ELR (cell line): ENCODE measurements at regions not wholly inside any gene's neighbourhood (a gene's known extent, or its start where the extent isn't known, plus 50 kb on each side); places are given as distances from the start of the nearest gene placed in this dataset.

Experiments
- DNase-seq: peaks from one replicate; pipeline ENCODE4 v3.0.0-alpha.2; 2015; ENCODE audit warnings: low read depth

- no peak for DNase-seq
Observed at GRCh38 chr2:120477198-120477597, 131.3 kb downstream of the INHBB start.

- DNase-seq, result no peak
Observed at GRCh38 chr2:120477831-120478481, 132.0 kb downstream of the INHBB start.

GRCh38 chr2:120480346-120480902, 134.5 kb downstream of the INHBB start:
- no peak for DNase-seq

GRCh38 chr2:120480903-120481445, 135.0 kb downstream of the INHBB start:
- DNase-seq, result no peak

- no peak for DNase-seq
Observed at GRCh38 chr2:120481446-120482194, 135.7 kb downstream of the INHBB start.

- DNase-seq, result no peak
Observed at GRCh38 chr2:120482334-120482733, 136.4 kb downstream of the INHBB start.

GRCh38 chr2:120483355-120483754, 137.4 kb downstream of the INHBB start:
- no peak for DNase-seq

GRCh38 chr2:120485096-120485495, 139.2 kb downstream of the INHBB start:
- DNase-seq, result no peak

- DNase-seq, result no peak
Observed at GRCh38 chr2:120486441-120486840, 140.5 kb downstream of the INHBB start.

GRCh38 chr2:120486946-120487345, 141.0 kb downstream of the INHBB start:
- DNase-seq, result peak; percentile 52

- no peak for DNase-seq
Observed at GRCh38 chr2:120488531-120488930, 142.6 kb downstream of the INHBB start.

- DNase-seq, result no peak
Observed at GRCh38 chr2:120489023-120489422, 143.1 kb downstream of the INHBB start.

GRCh38 chr2:120490091-120490798, 144.3 kb downstream of the INHBB start:
- no peak for DNase-seq

- DNase-seq, result no peak
Observed at GRCh38 chr2:120491111-120491625, 145.2 kb downstream of the INHBB start.

- DNase-seq, result no peak
Observed at GRCh38 chr2:120493231-120493630, 147.3 kb downstream of the INHBB start.

- DNase-seq, result peak; percentile 28
Observed at GRCh38 chr2:120494446-120494845, 148.5 kb downstream of the INHBB start.

GRCh38 chr2:120495586-120495985, 149.7 kb downstream of the INHBB start:
- no peak for DNase-seq

GRCh38 chr2:120496235-120496634, 150.3 kb downstream of the INHBB start:
- DNase-seq, result no peak

- no peak for DNase-seq
Observed at GRCh38 chr2:120496759-120497158, 150.8 kb downstream of the INHBB start.

- no peak for DNase-seq
Observed at GRCh38 chr2:120497261-120497977, 151.5 kb downstream of the INHBB start.

- DNase-seq, result no peak
Observed at GRCh38 chr2:120498121-120498520, 152.2 kb downstream of the INHBB start.
